GM21381 (cell line): ENCODE measurements at regions not wholly inside any gene's neighbourhood (a gene's known extent, or its start where the extent isn't known, plus 50 kb on each side); places are given as distances from the start of the nearest gene placed in this dataset.

ENCODE experiments used
- ATAC-seq: cut with Tn5 transposase; IDR thresholded peaks from one replicate; pipeline ENCODE4 v1.9.1; 2021; ENCODE audit warnings: mild to moderate bottlenecking, moderate library complexity; ENCODE audit not compliant: unreplicated experiment

DNA sequence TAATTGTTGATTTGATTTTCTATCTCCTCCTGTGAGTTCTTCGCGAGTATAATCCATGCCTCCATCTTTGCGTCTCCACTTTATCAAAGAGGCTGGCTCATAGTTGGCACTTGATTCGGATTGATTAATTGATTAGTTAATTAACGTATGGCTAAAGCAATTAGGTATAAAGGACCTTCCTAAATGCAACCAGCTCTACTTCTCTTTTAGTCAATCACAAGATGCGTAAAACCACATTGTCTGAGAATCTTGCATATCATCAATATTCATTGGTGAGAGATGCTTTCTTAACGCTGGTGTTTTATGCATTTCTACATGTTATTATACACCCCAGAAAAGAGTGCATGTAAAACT is 56.4 kb upstream of the NR2F2 start:
- no peak for ATAC-seq

DNA sequence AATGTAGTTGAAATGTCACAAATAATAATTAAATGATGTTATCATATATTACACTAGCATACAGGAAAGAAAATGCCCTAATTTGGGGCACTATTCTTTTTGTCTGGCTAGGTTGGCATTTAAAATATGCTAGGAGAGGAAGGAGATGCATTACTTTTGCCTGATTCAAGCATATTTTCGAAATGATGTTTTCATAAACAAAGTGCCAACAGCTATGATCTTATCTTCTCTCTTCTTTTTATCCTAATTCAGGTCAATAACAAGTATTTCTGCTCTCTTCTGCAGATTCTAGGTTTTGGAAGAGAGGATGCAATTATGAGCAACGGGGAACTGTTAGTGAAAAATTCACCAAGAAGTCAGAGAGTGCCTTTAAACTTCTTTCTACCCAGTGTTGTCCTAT is 55.8 kb upstream of the NR2F2 start:
- no peak for ATAC-seq

DNA sequence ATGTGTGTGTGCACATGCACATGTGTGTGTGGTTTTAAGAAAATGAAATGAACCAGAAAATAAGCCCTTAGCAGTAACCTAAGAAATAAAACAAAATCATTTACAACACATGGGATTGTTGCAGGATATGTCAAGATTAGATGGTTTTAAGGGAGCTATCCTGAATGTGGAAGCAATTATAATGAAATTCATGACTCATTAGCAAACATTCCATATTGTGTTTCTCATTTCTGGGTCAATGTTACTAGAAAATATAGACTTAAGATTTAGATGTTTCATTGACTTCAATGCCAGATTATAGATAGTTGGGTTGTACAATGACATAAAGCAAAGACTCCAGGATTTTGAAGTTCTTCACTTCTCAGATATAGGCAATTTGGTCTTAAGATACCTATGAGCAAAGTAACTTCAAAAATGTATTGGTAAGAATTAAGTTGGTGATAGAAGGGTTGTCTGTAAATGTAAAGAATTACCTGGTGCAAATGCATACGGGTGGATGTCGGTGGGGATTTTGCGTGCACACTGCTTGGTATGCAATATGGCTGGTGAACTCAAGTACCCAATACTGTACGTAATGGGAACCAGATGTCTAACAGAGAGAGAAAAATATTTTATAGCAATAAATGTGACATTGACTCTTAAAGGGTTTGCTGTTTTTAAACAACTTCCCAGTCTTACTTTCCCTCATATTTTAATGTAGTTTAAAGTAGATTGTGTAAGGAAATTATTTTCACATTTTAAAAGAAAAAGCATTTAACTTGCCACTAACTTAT is 53.9 kb upstream of the NR2F2 start:
- ATAC-seq, result no peak
